ENCODE measurements at regions not wholly inside any gene's neighbourhood (a gene's known extent, or its start where the extent isn't known, plus 50 kb on each side); places are given as distances from the start of the nearest gene placed in this dataset.

DNA sequence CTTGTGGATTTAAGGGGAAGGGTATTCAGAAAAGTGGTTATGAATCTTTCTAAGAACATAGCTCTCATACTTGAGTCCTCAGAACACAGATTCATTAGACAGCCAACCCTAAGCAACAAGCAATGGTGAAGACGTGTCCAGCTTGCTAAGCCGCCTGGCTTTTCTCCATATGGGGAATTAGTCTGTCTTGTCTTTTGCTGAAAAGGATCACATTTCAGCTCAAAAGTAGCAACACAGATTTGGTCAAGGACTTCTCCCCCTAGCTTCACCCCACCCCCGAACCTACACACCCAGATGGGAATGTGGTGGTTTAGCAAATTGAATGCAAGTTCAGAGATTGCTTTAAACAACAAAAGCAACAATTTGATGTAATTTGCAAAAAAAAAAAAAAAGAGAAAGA lies 103.3 kb upstream of the RASGEF1B start:
- no peak for DNase-seq

DNA sequence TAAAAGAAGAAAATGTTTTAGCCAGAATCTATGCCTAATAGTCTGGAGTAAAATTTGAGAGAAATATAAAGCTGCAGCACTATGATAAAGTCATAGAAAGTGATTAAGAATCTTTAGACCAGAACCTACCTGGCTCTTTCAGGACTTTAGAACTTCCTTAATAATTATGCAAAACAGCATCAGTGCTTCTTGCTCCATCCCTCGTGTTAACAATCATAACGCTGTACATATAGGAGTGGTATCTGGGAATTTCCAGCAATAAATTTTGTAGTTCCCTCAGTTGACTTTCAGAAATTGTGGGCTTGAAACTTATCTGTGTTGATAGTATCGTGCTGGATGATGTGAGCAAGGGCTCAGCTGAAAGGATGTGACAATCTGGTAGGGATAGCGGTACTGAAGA lies 102.1 kb upstream of the RASGEF1B start:
- no peak for DNase-seq

DNA sequence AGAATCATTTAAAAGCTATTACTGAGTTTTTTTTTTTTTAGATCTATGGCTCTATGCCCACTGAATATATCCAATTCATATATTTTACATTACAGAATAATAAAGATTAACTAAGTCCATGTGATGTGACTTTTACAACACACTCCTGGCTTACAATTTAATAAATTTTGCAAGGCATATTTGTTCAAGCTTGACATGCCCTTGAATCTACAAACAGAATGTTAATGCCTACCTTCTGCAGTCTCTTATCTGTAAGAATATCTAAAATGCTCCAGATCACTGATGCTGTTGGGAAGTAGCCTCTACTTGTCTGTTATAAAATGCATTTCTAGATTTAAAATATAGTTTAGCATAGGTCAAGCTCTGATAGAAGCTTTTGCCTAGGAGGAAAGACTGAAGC lies 100.7 kb upstream of the RASGEF1B start:
- no peak for DNase-seq

DNA sequence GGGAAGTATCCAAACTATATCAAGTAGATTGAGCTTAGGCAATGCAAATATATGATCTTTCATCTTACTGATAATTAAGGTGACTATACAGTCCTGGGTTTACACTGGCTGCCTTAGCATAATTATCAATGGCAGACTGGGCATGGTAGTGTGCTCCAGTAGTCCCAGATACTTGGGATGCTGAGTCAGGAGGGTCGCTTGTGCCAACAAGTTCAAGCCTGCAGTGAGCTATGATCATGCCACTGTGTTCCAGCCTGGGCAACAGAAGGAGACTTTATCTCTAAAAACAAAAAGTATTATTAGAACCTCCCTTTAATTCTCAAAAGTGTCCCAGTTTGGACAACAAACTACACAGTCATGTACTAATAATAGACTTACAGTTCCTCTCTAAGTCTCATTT lies 99.4 kb upstream of the RASGEF1B start:
- no peak for DNase-seq

DNA sequence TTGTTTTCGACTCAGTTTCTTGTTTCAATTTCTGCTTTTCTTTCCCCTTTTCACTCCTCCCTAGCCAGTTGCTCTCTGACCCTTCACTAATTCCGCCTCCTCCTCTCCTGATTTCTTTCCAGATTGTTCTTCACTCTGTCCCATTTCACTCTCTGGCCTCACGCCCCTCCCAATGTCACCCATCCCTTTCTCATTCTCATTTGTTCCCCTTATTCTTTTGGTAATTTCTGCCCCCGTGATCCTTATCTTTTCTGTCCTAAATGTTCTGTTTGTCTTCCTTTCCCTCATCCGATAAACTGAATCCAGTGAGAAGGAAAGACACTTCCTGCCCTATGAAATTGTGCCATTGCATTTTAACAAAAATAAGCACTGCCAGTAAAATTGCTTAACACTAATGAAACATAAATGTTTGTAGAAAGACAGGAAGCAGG lies 94.5 kb upstream of the RASGEF1B start:
- no peak for DNase-seq

DNA sequence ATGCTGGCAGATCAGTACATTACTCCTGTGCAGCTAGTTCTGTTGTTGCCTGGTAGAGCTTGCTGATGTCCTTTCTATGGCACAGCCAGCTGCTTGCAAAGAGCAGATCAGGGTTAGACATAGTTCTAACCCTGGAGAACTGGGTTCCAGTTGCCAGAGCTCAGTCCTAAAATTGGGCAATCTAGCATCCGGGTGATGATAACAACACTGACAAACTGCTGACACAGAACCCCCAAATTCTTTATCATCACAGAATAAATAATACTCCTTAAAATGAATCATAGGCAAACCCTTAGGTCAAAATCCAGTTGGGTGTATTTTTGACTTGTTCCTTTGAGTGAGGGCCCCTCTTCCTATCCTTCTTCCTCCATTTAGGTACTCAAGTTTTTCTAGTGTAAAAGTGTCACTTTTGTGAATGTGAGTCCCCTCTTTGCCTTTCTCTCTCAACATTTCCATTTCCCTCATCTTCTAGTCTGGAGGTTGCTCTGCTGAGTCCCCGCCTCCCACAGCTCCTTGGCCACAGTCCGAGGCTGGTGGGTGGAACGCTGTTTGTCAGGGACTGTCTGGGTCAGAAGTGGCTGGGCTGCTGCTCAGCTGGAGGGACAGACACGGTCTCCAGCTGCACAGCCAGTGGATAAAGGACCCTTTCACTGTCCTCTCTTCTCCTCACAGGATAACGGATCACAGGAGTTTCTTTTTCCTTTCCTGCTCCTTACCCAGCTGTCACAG lies 93.6 kb upstream of the RASGEF1B start:
- no peak for DNase-seq

DNA sequence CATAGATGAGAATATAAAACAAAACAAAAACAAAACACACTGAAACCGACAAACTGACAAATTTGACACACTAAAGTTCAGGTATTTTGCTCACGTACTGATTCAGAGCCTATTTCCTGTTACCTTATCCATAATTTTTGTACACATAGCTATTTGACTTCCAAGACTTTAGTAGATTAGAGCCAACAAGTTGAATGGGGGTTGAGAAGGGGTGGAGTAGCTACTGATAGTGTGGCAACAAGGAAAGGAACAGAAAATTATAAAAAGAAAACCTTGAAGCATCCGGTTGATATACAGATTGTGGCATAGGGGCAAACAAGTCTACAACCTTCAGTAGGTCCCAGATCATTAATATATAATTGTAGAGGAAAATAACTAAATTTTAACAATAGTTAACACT lies 92.3 kb upstream of the RASGEF1B start:
- no peak for DNase-seq

DNA sequence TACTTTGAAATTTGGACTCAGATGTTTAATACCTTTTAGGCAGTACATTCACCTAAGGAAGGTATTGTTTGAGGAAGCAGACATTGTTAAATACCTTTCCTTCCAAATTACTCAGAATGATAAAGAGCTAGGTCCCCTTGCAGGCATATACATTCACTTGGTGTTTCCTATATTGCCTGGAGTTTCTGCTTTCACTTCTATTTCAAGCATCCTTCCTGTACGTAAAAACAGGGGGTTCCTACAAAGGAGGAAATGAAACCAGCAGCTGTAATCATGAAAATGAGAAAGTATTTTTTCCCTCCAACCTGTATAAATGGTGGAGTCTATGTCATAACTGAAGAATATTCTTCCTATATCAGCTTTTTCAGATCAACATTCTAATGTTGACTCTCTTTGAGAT lies 90.4 kb upstream of the RASGEF1B start:
- no peak for DNase-seq

DNA sequence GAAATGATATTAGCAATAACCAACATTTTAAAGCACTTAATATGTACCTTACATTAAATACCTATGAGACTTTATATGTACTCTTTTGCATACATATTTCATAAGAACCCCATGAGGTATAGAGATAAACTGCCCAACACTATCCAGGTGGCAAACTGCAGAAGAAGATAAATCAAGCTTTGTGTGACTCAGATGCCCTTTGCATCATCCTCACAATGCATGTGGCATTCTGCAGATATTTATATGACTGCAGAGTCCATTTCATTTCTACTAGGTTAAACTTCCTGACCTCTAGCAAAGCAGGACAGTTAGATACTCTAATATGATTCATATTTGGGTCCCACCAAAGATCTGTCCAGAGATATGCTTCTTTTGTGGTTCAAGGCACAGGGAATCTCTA lies 85.6 kb upstream of the RASGEF1B start:
- no peak for DNase-seq

DNA sequence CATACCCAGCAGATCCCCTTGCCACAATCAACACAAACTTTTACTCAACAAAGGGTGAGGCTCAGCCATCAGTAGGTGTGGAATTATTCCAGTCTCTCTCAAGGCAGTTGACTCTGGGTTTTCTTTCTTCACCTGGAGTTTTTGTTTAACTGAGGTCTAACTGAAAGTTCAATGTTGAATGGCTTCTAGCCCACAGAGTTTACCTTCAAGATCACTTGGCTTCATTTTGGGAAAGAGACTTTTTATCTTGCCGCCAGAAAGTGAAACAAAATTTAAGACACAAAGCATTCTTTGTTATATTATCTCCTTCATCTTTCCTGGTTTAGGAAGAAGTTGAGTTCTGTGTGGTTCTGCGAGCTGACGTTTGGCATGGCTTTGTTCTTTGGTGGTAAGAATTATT lies 83.8 kb upstream of the RASGEF1B start:
- no peak for DNase-seq

DNA sequence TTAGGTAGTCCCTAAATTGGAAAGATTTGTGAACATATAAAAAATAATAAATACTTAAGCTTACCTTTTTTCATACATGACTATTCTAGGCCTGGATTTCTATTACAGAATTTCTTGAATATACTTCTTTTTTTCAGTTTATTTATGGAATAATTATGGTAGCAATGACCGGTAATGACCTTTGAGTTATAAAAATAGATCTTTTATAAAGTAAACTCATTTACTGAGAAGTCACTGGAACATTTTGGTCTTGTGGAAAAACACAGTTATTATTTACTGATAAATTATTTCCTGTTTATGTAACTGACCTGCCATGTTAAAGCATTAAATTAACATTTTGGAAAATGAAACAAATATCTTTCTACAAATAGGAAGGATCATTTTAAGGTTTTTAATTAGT lies 80.4 kb upstream of the RASGEF1B start:
- DNase-seq = no peak

DNA sequence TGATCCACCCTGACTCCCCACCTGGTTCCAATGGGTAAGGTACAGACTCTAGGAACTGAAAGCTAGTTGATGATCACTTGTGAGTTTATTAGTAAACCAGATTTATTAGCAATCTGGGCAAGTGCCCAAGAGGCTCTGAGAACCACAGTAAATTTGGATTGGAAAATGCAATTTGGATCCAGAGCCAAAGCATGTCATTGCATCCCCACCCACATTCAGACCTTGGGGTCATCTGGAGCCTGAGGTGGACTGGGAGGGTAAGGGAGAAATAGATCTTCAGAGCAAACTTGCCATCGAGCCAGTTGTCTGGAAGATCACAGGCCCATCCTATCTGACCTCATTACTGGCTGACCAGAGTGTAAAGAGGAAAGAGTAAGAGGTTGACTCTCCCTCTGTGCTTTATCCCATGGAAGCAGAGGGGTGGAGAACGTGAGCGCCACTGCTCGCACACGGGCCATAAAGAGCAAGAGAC lies 78.7 kb upstream of the RASGEF1B start:
- no peak for DNase-seq

DNA sequence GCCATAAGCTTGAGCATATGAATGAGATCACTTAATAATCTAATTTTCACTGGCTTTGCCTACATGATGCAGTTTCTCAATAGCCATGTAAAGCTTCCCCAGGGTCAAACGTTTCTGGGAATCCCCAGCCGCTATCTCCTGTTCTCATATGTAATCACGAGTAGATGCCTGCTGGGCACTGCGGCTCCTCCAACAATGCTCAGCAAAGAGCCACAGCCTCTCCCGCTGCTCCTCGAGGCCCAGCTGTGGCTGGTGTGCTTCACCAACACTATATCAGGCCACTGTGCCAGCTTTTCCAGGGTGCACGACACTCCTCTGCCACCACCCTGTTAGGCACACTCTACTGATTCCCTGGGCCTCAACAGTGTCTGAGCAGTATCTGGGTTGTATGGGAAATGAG lies 78.3 kb upstream of the RASGEF1B start:
- DNase-seq = no peak

DNA sequence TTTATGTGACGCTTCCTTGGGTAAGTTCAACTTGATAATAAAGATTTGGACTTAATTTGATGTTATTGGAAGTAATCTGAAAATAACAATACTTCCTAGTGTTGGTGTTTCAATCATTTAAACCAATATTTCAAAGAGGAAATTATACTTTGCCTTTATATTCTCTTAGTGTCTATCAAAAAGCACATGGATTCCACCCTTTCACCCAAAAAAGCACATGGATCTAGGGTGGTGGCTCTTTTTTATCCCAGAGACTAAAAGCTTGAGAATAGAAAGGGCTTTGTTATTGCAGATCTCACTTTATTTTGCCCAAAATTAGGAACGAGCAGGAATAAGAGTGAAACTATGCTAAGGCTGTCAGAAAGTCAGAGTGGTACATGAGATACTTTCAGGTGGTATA lies 75.1 kb upstream of the RASGEF1B start:
- DNase-seq = no peak

DNA sequence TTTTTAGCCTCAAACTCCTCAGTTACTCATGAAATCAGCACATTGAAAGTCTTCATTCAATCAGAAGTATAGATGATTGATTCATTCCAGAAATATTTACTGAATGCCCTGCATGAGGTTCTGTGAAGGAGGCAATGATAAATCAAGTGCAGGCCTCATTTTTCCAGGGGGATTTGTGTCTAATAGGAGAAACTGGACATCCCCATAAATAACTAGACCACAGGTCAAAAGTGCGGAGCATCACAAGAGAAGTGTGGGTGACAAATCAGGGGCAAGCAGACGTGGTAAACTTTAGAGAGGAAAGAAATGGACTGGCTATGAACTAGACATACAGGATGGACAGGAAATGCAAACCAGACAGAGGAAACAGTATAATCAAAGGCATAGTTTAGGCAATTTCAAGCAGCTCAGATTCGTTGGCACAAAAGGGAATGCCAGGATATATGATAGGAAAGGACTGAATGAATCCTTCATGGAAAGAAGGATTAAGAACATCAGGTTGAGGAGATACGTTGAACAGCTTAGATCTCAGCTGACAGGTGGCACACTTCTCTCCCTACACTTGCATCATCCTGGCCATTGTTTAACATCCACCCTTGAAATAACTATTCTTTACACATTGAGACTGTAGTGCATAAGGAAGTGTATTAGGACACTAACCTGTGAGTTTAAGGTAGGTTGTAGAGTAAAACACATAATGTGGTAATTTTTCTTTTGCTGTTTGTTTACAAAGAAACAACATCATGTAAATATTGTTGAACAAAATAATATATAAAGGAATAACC lies 69.6 kb upstream of the RASGEF1B start:
- no peak for DNase-seq

DNA sequence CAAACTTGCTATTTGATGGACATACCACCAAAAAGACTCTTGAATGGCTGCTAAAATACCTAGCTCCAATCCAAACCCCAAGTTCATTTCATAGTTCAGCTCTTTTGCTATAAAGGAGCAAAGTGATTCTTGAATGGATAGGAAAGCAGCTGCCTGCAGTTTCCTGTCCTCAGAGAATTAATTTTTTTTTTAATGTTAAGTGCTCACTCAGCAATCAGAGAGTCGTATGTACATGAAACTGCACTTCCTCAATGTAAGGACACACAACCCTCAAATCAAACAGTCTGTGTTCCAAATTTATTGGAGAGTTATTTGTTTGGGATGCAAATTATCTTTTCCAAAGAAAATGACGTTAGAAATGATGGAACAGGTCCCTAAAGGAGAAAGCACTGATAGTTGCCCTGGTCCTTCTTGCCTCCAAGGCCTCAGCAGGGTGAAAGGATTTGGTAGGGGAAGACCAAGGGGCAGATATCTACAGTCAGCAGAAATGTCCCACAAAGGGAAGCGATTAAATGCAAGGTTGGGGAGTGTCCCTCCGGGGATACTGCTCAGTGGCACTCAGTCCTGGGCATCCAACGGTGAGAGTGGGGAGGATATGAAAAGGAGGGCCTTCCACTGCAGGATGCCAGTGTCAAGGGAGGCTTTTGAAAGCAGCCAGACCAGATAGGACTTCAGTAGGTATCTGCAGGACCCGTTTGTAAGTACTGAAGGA lies 67.2 kb upstream of the RASGEF1B start:
- no peak for DNase-seq

DNA sequence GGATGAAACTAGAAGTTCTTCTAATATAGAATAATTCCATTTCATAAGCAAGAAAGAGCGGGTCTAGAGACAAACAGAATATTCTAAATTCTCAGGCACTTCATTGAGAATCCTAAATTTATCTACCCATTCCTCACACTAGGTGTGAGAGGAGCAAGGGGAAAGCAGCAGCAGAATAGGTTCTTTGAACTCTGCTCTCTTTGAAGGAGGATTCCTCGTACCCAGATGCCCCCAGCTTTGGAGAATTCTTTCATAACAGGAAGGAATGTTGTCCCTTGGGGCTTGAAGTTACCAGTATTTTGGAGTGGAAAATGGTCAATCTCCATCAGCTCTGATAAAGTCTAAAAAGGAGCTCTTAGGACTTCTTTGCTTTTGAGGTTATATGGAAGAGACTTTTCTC lies 59.7 kb upstream of the RASGEF1B start:
- no peak for DNase-seq

DNA sequence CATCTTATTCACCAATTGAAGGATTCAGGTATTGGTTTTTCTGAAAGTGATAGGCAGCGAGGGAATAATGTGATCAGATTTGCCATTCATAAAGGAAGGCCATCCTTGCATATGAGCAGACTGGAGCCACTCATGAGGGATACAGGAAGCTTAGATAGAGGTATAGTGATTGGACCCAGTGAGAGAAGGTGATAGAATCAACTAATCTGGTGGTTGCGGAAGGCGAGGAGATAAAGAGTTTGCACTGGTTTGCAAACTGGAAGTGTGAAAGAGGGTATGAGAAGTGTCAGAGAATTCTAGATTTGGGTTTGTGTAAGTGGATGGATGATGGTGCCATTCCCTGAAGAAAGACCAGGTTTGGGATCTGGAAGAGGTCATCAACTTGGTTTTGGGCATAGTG lies 57.3 kb upstream of the RASGEF1B start:
- DNase-seq = no peak

DNA sequence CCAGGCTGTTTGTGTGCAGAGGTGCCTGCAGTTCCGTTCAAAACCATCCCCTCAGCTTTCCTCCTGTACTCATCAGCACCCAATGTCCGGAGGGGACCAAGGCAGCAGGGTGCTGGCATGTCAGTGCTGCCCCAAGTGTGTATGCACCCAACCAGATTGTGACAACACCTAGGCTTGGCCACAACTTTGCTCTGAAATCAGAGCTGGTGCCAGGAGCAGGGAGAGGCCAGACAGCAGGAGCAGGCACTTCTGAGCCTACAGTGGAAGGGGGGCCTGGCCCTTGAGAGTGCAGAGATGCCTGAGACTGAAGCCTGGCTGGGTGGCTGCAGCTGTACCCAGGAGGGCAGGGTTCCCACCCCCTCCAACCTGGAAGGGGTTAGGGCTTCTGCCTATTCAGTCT lies 56.5 kb upstream of the RASGEF1B start:
- DNase-seq = no peak

DNA sequence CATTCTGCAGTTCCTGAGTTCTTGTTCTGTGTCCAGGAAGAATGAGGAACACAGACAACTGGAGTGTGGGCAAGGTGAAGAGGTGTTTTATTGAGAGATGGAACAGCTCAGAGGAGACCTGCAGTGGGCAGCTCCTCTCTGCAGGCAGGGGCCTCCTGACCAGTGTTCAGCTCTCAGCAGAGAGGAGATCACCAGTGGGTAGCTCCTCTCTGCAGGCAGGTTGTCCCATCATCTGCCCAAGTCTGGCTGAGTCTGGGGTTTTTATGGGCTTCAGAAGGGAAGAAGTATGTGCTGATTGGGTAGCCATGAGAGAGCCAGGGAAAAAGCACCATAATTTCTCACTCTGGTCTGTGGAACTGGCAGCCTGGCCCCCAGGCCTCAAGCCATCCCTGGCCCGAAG lies 56.0 kb upstream of the RASGEF1B start:
- DNase-seq = no peak

DNA sequence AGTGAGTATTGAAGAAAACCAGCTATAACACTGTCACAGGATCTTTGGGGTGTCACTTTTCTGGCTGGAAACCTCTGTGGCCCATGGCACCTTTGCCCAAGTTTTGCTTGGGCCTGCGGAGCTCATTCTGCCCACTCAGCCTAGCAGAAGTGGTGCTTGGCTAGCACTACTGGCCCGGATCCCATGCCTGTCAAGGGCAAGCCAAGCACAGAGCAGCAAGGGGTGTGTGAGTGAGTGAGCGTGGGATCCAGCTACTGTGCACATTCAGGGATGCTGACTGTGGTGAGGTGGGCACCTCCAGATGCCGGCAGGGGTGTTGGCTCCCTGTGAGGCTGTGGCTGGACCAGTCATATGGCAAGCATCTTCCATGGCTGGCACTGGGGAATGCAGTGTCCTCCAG lies 55.4 kb upstream of the RASGEF1B start:
- DNase-seq = no peak

DNA sequence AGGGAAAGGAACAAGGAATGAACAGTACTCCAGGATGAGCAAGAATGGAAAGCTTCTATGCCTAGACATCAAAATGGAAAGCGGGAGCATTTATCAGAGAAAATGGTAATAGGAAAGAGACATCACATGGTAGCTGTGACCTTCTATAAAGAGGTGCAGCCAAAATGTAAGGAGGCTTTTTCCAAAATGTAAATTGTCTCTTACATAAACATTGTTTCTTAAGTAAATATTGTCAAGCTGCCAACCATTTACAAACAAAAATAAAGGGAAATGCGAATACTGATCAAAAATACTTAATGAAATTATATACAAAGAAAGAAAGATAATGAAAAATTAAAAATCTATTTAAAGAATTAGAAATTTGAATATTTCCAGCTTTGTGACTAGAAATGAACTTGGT lies 55.0 kb upstream of the RASGEF1B start:
- no peak for DNase-seq

DNA sequence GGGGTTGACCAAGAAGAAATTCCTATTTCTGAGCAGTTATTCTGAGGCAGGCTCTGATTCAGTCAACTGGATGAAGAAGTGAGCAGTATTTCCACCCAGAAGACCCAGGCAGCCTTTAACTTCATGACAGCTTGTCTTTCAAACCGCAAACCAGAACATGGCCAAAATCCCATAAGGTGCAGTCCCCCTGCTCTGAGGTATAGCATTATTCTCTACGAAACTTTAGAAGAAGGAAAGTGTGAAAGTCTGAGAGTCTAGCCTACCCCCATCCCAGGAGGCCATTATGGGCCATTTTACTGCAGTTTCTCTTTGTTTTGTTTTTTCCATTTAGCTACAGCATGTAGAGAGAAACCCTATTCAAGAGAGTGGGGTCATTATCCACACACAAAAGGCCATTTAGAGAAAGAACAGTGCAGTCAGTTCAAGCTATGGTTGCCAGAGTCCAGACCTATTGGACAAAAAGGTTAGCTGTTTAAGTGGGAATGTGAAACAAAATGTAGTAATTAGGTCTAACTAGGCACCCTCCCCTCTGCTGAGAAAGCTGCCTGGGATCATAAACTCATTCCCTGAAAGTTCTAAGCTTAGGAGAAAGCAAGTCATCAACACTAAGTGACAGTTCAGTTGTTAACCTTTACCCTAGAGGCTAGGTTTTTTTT lies 52.1 kb upstream of the RASGEF1B start:
- DNase-seq = no peak

Measured in cerebellar nuclear complex (tissue), 1 donor.